ENCODE measurements at regions not wholly inside any gene's neighbourhood (a gene's known extent, or its start where the extent isn't known, plus 50 kb on each side); places are given as distances from the start of the nearest gene placed in this dataset.

- TF ChIP-seq EZH2 (IDR thresholded peaks at IDR 0.05; ENCODE audit: borderline replicate concordance, low read depth, low read length, severe bottlenecking) (no peak), CTCF (IDR thresholded peaks at IDR 0.05; ENCODE audit: borderline replicate concordance, extremely low read depth, low read length, poor library complexity, severe bottlenecking) (no peak)
Observed at GRCh38 chr12:77274926-77275325, 209.6 kb upstream of the E2F7 start.
